Smooth muscle cell (in vitro differentiated cells): ENCODE measurements at regions not wholly inside any gene's neighbourhood (a gene's known extent, or its start where the extent isn't known, plus 50 kb on each side); places are given as distances from the start of the nearest gene placed in this dataset.

Source experiments
- DNase-seq: peaks from one replicate; lab custom pipeline; 2025; ENCODE audit not compliant: unreplicated experiment; lab: John Stamatoyannopoulos, UW
- H2AFZ ChIP-seq: fragments of 200-600 bp; sonication (generic); 2 replicates; pipeline ENCODE4 v1.6.0; 2016; ENCODE audit warnings: antibody characterized with exemption, low read depth, mild to moderate bottlenecking
- H3F3A ChIP-seq: fragments of 200-600 bp; sonication (generic); 2 replicates; pipeline ENCODE4 v1.6.0; 2017; ENCODE audit warnings: antibody characterized with exemption, low read depth
- H3K27ac ChIP-seq: fragments of 200-600 bp; sonication (generic); 2 replicates; pipeline ENCODE4 v1.5.1; 2016; ENCODE audit warnings: low read depth, mild to moderate bottlenecking
- H3K27me3 ChIP-seq: fragments of 200-600 bp; sonication (generic); 2 replicates; pipeline ENCODE4 v1.6.1; 2016; ENCODE audit warnings: low read depth, mild to moderate bottlenecking
- H3K36me3 ChIP-seq: fragments of 200-600 bp; sonication (generic); 2 replicates; pipeline ENCODE4 v1.5.1; 2016; ENCODE audit warnings: low read depth
- H3K4me1 ChIP-seq: fragments of 200-600 bp; sonication (generic); 2 replicates; pipeline ENCODE4 v1.5.1; 2016; ENCODE audit warnings: low read depth
- H3K4me2 ChIP-seq: fragments of 200-600 bp; sonication (generic); 2 replicates; pipeline ENCODE4 v1.6.0; 2016; ENCODE audit warnings: mild to moderate bottlenecking
- H3K4me3 ChIP-seq: fragments of 200-600 bp; sonication (generic); 2 replicates; pipeline ENCODE4 v1.5.1; 2016; ENCODE audit warnings: mild to moderate bottlenecking
- H3K79me2 ChIP-seq: fragments of 200-600 bp; sonication (generic); 2 replicates; pipeline ENCODE4 v1.6.0; 2016; ENCODE audit warnings: low read depth, mild to moderate bottlenecking
- H3K9ac ChIP-seq: fragments of 200-600 bp; sonication (generic); 2 replicates; pipeline ENCODE4 v1.6.0; 2016; ENCODE audit warnings: low read depth
- H3K9me3 ChIP-seq: fragments of 200-600 bp; sonication (generic); replicated peaks from 2 replicates; pipeline ENCODE4 v1.5.1; 2016; ENCODE audit warnings: low read depth
- H4K20me1 ChIP-seq: fragments of 200-600 bp; sonication (generic); 2 replicates; pipeline ENCODE4 v1.6.0; 2016; ENCODE audit warnings: low read depth
- WGBS: methylation state at CpG from one replicate; pipeline ENCODE4 v1.1.7; 2016; ENCODE audit warnings: low lambda C conversion rate; 5-methylcytosine and 5-hydroxymethylcytosine counted together
- TF ChIP-seq, protein P1 (sequence below): fragments of 200-600 bp; sonication (generic); IDR thresholded peaks from 2 replicates; pipeline ENCODE4 v1.5.1; 2017; ENCODE audit warnings: borderline replicate concordance, mild to moderate bottlenecking, antibody characterized with exemption; ENCODE audit not compliant: insufficient read depth, poor library complexity, severe bottlenecking

GRCh38 chr18:41617647-41618046 is 337.4 kb upstream of the PIK3C3 start:
- Histone ChIP-seq H2AFZ (no peak overlapping the region), H3K27me3 (peaks cover 17% of the 10 kb centered on the region), H3K4me3 (no peak overlapping the region), H3K27ac (no peak overlapping the region), H3F3A (no peaks in the 10 kb centered on the region), H3K79me2 (no peaks in the 10 kb centered on the region), H3K36me3 (no peaks in the 10 kb centered on the region), H3K9ac (no peak overlapping the region), H4K20me1 (peaks cover 29% of the 10 kb centered on the region), H3K4me2 (no peak overlapping the region), H3K4me1 (no peaks in the 10 kb centered on the region), H3K9me3 (no peaks in the 10 kb centered on the region)
- no peak for DNase-seq
- TF ChIP-seq, protein P1, sequence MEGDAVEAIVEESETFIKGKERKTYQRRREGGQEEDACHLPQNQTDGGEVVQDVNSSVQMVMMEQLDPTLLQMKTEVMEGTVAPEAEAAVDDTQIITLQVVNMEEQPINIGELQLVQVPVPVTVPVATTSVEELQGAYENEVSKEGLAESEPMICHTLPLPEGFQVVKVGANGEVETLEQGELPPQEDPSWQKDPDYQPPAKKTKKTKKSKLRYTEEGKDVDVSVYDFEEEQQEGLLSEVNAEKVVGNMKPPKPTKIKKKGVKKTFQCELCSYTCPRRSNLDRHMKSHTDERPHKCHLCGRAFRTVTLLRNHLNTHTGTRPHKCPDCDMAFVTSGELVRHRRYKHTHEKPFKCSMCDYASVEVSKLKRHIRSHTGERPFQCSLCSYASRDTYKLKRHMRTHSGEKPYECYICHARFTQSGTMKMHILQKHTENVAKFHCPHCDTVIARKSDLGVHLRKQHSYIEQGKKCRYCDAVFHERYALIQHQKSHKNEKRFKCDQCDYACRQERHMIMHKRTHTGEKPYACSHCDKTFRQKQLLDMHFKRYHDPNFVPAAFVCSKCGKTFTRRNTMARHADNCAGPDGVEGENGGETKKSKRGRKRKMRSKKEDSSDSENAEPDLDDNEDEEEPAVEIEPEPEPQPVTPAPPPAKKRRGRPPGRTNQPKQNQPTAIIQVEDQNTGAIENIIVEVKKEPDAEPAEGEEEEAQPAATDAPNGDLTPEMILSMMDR = no peak
- WGBS = 89% methylated on average over 2 of the region's 2 CpGs

DNA sequence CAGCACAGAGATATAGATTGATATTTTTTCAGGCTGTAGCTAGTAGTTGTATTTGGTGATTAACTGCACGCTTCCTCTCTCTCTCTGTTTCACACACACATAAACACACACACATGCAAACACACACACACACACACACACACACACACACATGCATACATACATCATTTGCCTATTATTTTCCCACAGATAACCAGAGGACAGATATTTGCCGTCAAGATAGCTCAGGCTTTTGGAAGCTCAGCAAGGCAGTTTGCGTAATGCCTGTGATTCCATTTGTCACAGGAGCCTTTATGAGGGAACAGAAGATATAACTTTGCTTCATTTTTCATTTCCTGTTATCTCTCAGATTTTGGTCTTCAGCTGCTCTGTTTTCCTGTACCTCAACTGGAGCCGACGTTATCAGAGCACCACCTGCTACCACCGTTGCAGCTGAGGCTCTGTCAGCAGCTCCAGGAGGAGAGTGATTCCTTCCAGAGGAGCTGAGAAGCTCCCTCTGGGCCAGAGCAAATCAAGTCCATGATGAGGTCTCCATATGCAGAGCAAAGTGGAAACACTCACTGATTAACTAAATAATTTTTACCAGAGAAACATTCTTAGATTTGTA is 341.9 kb upstream of the PIK3C3 start:
- peaks cover 8% of the 10 kb centered on the region for H3K27me3 ChIP-seq
- H4K20me1 ChIP-seq = peaks cover 6% of the 10 kb centered on the region
- TF ChIP-seq, protein P1 = no peak
- H3K79me2 ChIP-seq = no peaks in the 10 kb centered on the region
- H3K36me3 ChIP-seq = no peaks in the 10 kb centered on the region
- no peaks in the 10 kb centered on the region for H3F3A ChIP-seq
- H3K4me3 ChIP-seq = no peak overlapping the region
- no peak overlapping the region for H3K27ac ChIP-seq
- H3K9me3 ChIP-seq = peaks cover 3% of the 10 kb centered on the region
- 54% methylated on average over 6 of the region's 6 CpGs for WGBS
- no peak for DNase-seq
- no peak overlapping the region for H2AFZ ChIP-seq
- no peaks in the 10 kb centered on the region for H3K4me1 ChIP-seq
- no peak overlapping the region for H3K4me2 ChIP-seq
- H3K9ac ChIP-seq = no peak overlapping the region

GRCh38 chr18:41604964-41605363 is 350.1 kb upstream of the PIK3C3 start:
- Histone ChIP-seq H3K36me3 (no peaks in the 10 kb centered on the region), H3K9me3 (no peaks in the 10 kb centered on the region), H3K4me3 (no peak overlapping the region), H3K79me2 (no peaks in the 10 kb centered on the region), H2AFZ (no peak overlapping the region), H3F3A (peaks cover 8% of the 10 kb centered on the region), H3K9ac (no peak overlapping the region), H4K20me1 (no peaks in the 10 kb centered on the region), H3K4me1 (peaks cover 7% of the 10 kb centered on the region), H3K4me2 (peak overlapping the region; percentile 4), H3K27ac (no peak overlapping the region), H3K27me3 (no peaks in the 10 kb centered on the region)
- 25% methylated on average over 5 of the region's 5 CpGs for WGBS
- TF ChIP-seq, protein P1 = no peak
- DNase-seq = no peak

GRCh38 chr18:41602034-41602433 is 353.0 kb upstream of the PIK3C3 start:
- no peaks in the 10 kb centered on the region for H3K36me3 ChIP-seq
- no peak for DNase-seq
- H3K79me2 ChIP-seq = no peaks in the 10 kb centered on the region
- H3F3A ChIP-seq = peaks cover 10% of the 10 kb centered on the region
- no peak overlapping the region for H3K4me2 ChIP-seq
- H3K27ac ChIP-seq = no peak overlapping the region
- H2AFZ ChIP-seq = no peak overlapping the region
- no peaks in the 10 kb centered on the region for H3K9me3 ChIP-seq
- H4K20me1 ChIP-seq = no peaks in the 10 kb centered on the region
- peaks cover 7% of the 10 kb centered on the region for H3K4me1 ChIP-seq
- H3K27me3 ChIP-seq = no peaks in the 10 kb centered on the region
- TF ChIP-seq, protein P1 = no peak
- H3K9ac ChIP-seq = no peak overlapping the region
- no peak overlapping the region for H3K4me3 ChIP-seq
- 58% methylated on average over 4 of the region's 4 CpGs for WGBS
